Non-pigmented ciliary epithelial cell (primary cell): ENCODE measurements at regions not wholly inside any gene's neighbourhood (a gene's known extent, or its start where the extent isn't known, plus 50 kb on each side); places are given as distances from the start of the nearest gene placed in this dataset.

Source experiments
- DNase-seq: peaks from one replicate; pipeline ENCODE4 v3.0.0-alpha.2; 2010; ENCODE audit warnings: low read depth

- DNase-seq = no peak
These were observed 205.3 kb upstream of the MTNR1B start for GRCh38 chr11:92764128-92764527.

DNA sequence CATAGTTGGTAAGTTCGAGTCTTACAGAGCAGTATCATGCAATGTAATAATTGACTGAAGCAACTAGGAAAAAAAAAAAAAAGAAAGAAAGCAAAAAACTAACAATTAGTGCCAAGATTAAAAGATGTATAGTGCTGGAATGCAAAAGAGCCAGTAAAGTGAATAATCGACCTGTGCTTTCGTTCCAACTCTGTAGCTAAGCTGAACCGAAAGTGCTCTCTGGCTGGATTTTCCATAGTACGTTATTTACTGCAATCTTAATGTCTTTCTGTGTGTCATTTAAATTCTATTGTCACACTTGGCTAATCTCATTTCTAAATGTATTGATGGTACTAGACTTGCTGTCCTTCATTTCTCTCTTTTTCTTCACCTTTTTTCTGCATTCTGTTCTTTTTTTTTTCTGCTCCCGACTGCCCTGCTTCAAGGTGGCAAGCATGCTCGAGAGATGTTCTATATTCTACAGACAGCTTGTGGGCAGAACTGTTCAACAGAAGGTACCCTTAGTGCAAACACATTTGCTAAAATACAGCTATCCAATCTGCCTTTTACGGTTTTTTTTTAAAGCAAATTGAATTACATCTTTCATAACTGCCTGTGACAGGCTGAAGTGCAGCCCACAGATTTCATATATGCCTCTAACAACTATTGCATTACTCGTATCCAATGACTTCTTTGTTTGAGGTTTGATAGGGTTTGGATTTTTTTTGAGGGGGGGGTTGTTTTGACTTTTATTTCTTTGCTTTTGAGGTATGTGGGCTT lies 204.2 kb upstream of the MTNR1B start:
- DNase-seq = no peak

GRCh38 chr11:92765965-92766371 lies 203.5 kb upstream of the MTNR1B start:
- DNase-seq = no peak

DNA sequence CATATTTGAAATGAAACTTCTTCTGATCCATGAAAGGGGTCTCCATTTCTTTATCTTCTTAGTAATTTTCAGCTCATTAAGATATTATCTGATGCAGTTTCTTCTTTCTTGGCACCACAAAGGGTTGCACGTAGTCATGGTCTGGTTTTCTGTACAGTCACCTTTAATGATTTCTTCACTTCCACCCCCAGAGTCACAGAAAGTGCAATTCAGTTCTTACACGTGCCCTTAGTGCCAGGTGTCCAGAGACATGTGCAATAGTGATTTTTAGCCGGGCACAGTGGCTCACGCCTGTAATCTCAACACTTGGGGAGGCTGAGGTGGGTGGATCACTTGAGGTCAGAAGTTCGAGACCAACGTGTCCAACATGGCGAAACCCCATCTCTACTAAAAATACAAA lies 202.8 kb upstream of the MTNR1B start:
- no peak for DNase-seq

DNA sequence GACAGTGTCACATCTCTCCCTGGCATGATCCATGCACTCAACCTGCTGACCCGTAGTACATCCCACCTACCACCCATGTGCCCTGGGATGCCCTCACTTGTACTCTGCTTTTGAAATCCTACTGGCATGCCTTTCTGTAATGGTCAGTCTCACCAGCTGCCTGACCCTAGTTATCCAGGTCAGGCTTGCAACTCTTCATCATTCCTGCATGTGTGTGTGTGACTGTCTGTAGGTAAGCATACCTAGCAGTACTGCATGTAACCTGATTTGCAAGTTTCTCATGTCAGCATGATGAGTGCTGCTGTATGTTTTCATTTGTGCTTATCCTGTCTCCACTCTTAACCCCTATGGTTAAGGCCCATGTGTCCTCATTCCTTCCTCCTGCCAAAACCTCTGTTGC lies 202.0 kb upstream of the MTNR1B start:
- no peak for DNase-seq

GRCh38 chr11:92768121-92768840 lies 201.2 kb upstream of the MTNR1B start:
- no peak for DNase-seq

- DNase-seq = no peak
These were observed 200.3 kb upstream of the MTNR1B start for GRCh38 chr11:92769112-92769511.

DNA sequence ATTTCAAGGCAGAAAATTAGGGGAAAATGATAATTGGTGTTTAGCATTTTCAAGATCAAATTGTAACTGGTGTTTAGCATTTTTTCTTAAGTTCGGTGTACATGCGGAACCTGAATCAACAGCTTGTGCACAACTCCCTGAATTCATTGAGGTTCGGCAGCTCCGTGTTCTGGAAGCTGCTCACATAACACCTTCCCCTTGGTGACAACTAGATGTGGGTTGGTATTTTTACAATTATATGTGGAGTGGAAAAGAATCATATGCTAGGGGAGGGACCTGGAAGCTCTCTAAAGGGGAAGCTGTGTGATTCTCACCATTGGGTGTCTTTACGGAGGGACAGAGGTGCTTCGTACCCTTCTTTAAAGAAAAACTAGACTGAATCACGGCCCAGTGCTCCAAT lies 199.0 kb upstream of the MTNR1B start:
- DNase-seq = no peak

DNA sequence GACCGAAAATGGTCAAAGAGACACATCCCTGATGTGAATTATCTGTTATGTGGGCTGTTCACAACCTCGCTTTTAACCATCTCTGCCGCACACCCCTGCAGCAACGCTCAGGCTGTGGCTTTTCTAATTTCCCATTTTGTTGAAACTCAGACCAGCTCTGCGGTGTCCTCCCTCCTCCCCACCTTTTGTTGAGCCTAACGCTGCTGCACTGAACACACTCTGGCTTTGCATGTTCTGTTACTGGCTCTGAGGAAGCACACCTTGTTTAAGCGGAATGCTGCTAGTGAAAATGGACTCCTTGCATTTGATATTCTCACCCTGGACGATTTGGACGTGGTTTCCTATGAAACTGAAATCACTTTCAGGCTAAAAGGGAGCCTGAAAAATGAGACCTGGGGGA lies 198.5 kb upstream of the MTNR1B start:
- DNase-seq = no peak

DNA sequence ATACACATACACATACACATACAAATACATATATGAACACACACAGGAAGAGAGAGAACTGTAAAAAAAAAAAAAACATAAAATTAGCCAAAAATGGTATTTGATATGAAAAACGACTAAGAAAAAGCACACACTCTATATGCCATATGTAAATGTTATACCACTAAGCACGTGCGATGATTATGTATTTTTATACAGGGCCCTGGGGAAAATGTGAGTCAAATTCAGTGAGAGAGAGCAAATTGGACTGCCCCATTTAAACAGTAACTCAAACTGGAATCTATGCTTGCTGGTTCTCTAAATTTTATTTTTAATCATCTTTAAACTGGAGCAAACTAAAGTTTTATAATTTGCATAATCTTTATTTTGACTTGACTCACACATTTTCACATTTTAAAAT lies 197.8 kb upstream of the MTNR1B start:
- DNase-seq = no peak

GRCh38 chr11:92775003-92775676 lies 194.3 kb upstream of the MTNR1B start:
- DNase-seq = no peak

DNA sequence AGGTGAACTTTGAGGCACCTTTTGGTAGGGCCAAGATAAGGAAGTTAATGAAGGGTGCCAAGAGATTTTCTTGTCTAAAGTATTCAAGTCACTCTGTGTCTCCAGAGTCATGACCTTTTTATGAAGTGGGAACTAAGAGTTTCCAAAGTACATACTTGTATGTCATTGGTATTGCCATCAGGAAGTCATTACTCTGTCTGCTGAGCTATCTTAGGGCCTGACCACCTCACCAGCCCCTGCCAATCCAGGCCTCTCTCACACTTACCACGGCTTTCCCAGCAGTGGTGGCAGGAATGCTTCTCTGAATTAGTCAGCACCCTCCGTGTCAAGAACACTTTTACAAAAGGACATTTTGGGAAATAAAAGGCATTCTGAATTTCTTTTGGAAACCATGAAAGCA lies 192.8 kb upstream of the MTNR1B start:
- no peak for DNase-seq

GRCh38 chr11:92779746-92780145 lies 189.7 kb upstream of the MTNR1B start:
- no peak for DNase-seq

- DNase-seq = no peak
These were observed 188.3 kb upstream of the MTNR1B start for GRCh38 chr11:92781151-92781550.

DNA sequence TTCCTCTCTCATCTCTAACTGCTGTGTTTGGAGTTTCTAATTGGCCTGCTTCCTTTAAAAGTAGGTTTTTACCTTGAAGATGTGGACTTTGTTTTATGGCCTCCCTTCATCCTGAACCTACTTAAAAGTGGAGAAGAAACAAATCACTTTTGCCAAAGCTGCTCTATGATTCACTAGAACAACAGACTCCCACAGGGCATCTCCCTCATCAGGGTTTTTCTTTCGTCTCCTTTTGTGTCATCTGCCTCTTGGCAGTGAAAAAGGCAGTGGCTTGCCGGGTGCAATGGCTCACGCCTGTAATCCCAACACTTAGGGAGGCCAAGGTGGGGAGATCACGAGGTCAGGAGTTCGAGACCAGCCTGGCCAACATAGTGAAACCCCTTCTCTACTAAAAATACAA lies 186.6 kb upstream of the MTNR1B start:
- DNase-seq = no peak

- DNase-seq = no peak
These were observed 185.1 kb upstream of the MTNR1B start for GRCh38 chr11:92784331-92784730.

GRCh38 chr11:92787638-92788037 lies 181.8 kb upstream of the MTNR1B start:
- no peak for DNase-seq

DNA sequence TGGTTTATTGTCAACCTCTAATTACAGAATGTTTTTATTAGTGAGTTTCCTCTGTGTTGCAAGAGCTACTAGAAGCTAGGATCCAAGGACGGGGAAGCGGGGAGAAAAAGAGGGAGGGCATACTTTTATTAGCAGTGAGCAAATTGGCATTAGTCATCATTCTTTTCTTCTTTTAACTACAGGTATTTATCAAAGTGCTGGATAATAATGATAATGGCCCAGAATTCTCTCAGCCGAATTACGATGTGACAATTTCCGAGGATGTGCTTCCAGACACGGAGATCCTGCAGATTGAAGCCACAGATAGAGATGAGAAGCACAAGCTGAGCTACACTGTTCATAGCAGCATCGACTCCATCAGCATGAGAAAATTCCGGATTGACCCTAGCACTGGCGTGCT lies 179.7 kb upstream of the MTNR1B start:
- no peak for DNase-seq

DNA sequence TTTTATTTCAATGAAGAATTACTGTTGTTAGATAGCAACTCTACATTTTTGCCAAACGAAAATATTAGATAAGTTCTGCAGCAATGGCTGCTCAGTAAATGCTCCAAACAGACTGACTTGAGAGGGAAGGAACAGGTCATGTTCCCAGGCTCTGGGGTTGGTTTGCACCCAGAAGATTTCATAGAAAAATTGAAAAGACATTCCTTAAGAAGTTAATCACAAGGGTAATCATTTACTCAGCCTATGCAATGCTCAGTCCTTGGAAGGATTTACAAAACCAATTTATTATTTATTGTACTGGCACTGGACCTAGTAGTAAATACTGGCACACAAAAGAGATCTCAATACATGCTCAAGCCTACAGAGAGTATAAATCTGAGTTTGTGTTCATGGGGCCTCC lies 179.1 kb upstream of the MTNR1B start:
- DNase-seq = no peak

- no peak for DNase-seq
These were observed 178.4 kb upstream of the MTNR1B start for GRCh38 chr11:92790926-92791616.

DNA sequence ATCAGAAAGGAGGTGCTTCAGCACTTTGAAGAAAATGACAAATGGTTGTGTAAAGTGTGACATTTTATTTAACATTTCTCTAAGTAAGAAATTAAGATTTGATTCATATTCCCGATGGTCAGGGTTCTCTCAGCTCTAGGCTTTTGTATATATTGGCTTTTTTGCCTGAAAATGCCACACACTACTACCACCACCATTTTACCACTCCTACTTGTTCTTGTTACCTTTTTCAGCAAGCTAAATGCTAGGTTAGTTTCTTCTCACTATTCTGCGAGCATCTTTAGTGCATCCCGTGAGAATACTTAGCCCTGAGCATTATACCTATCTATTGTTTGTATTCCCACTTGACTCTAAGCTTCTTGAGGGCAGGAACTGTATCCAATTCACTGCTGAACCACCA lies 177.6 kb upstream of the MTNR1B start:
- DNase-seq = no peak

- DNase-seq = no peak
These were observed 176.3 kb upstream of the MTNR1B start for GRCh38 chr11:92793189-92793588.

- no peak for DNase-seq
These were observed 174.7 kb upstream of the MTNR1B start for GRCh38 chr11:92794783-92795182.
